OCI-M2 (cell line): ENCODE measurements at regions not wholly inside any gene's neighbourhood (a gene's known extent, or its start where the extent isn't known, plus 50 kb on each side); places are given as distances from the start of the nearest gene placed in this dataset.
A peak's percentile ranks its signal among the peaks of the same experiment; 100 is the strongest.

Source experiments
- DNase-seq: peaks from one replicate; lab custom pipeline; 2025; ENCODE audit not compliant: unreplicated experiment; lab: John Stamatoyannopoulos, UW

DNA sequence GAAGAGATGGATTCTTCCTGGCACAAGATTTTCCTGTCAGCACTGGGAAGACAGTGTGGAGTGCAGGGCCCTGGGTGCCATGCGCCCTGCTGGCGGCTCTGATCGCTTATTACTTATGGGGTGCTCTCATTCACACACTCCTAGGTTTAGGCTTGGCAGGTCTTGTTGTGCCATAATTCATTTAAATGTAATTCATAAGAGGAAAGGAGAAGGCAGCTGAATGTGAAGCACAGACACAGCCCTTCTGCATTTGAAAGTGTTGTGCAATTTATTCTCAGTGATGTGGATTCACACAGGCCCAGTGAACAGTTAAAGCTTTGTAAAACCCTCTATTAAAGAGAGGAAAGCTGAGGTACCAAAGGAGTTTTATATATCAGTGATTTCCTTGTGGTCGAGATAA lies 249.7 kb downstream of the C4orf33 start:
- DNase-seq: no peak

DNA sequence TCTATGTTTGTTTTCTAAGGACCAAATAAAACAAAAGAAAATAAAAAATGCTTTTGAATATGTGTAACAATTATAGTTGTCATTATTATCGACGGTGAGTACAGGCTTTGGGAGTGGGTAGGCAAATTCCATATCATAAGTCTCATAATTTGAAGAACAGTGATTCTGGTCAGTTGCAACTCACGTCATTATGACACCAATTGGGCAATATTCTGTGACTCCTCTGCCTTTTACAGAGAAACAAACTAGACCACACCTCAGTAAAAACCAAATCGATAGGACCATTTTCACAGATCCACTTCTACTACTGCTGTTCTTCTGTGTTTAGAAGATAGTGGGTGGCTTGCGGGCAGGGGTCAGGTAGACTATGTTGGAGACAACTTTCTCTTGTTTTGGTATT lies 250.1 kb downstream of the C4orf33 start:
- no peak for DNase-seq

DNA sequence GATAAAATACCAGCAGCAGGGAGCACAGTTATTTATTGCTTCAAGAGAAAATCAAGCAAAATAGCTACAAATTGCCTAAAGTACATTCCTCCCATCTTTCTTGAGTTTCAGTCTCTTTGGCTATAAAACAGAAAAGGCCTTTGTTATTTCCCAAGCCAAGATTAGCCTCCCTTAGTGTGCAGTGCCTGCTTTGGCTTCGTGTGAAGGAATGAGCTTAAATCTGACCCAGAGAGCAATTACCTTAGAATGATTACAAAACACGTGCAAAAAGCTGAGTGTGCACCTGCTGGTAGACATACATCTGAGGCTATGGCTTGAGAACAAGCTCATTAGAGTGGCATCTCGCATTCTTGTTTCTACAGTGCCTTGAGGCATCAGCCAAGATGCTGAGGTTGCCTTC lies 250.8 kb downstream of the C4orf33 start:
- no peak for DNase-seq

DNA sequence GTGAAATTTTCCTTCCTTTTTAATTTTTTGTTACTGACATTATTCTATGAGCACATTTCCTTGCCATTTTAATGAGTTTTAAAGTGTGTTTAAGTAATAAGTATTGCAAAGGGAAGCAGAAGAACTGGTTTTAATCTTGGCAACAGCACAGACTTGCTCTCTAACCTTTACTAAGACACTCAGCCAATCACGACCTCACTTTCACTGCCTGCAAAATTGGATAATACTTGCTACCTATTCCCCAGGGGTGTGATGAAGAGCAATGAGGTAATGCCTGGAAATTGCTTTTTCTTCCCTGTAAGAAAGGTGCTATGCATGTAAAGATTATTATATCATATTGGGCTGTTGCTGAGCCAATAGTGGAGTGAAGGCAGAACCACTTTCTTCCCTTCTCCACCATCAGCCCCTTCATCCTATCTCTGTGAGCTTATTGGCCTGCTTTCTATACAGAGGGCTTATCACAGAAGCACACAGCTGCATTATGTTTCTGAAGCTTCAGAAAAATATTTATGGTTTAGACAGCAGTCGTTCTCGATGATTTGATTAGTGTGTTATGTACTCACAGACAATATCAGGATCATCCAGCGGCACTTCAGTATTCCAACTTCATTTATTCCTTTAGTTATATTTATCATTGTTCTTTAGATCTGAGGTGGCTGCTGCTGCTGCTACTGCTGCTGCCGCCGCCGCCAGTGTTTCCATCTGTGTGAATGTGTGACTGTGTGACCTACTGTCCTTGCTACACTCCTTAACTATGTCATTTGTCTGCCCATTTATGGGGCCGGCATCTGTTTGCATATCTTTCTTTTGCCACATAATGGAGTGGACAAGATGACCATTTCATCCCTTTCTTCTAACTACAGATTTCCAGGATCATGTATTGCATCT lies 255.1 kb downstream of the C4orf33 start:
- DNase-seq: peak; percentile 61

DNA sequence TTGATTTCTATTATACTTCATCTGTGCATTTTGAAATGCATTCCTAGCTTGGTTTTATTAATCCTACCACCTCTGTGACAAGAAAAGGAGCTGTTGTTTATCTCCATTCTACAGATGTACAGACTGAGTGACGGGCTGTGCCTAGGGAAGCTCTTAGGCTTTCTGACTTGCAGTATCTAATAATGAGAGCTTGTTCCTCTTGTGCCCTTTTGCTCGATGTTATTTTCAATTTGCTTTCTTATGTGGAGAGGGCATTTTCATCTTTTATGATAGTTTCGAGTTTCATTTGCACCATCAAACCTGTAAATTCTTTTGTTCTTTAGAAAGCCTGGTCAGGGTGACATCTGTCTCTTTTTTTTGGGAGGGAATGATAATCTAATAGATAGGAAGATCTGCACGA lies 256.5 kb downstream of the C4orf33 start:
- no peak for DNase-seq

DNA sequence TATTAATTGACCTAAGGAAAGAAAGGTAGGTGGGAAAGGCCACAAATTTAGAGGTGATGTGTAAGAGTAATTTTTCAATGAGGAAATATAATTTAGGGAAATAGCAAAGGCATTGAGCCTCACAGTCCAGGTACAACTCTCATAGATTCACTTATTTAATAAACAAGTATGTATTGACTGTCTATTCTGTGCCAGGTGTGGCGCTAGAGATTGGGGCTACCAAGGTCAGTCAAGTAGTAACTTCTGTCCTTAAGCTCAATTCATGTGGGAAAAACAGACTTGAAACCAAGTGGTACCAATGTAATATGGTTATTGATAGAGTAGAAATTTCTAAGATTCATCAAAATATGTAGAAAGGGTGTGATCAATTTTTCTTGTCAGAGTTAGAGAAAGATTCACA lies 257.5 kb downstream of the C4orf33 start:
- DNase-seq: no peak

DNA sequence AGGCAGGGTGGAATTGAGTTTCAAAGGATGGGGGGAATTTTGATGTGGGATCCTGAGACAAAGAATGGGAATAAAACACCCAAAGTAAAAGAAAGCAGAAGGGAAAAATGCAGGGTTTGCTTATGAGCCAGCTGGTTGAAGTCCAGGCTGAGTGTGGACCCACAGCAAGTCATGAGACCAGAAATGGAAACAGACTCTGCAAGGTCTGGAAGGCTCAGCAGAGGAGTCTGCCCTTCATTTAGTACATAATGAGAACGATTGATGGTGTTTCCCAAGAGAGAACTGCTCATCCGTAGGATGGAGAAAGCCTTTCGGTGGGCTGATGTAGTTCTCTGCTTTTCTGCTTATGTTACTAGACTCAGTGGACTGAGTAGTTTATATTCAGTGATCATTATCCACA lies 259.1 kb downstream of the C4orf33 start:
- no peak for DNase-seq

DNA sequence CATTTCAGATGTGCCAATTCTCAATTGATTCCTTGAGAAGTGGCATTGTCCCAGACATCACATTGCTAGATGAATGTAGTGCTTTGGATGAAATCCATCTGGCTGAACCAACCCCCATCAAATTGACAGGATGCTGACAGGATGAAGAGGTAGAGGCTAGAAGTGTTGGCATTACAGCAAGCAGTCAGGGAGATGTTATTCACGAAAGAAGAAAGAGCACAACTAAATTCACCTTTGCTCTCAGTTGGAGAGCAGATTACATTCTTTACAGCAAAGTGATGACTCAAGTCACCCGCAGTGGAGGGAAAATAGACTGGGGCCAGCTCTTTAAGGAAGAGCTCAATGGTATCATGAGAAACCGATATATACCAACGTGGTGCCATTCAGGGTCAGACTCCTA lies 259.6 kb downstream of the C4orf33 start:
- DNase-seq: no peak

DNA sequence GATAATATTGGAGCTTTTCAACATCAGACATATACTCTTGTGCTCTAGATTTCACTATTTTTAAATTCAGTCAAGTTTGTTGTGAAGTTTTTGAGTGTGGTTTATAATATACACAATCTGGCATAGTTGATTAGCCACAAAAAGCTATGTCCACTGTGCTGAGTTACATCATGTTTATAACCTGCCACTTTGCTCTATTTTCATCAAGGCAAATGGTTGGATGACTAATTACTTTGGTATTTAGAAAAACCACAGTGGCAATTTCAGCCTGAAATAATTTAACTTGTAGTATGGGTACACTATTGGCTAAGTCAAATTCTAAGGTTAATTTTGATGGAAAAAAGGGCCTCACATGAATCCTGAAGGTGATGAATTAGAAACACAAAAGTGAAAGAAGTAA lies 262.6 kb downstream of the C4orf33 start:
- DNase-seq: no peak

DNA sequence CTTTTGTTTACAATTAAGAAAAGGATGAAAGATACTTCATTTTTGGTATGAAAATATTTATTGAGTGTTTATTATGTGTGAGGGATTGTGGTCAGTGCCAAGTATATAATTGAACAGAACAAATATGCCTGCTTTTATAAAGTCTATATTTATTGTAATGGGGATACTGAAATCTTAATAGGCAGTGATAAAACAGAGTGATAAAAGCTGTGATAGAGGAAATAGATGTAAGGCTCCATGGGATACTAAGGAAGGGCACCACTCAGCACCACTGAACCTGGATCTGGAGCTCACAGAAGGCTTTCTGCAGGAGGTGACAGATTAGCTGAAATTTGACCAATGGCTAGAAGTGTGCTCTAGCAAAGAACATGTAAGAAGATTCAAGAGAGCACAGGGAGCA lies 263.5 kb downstream of the C4orf33 start:
- DNase-seq: no peak

DNA sequence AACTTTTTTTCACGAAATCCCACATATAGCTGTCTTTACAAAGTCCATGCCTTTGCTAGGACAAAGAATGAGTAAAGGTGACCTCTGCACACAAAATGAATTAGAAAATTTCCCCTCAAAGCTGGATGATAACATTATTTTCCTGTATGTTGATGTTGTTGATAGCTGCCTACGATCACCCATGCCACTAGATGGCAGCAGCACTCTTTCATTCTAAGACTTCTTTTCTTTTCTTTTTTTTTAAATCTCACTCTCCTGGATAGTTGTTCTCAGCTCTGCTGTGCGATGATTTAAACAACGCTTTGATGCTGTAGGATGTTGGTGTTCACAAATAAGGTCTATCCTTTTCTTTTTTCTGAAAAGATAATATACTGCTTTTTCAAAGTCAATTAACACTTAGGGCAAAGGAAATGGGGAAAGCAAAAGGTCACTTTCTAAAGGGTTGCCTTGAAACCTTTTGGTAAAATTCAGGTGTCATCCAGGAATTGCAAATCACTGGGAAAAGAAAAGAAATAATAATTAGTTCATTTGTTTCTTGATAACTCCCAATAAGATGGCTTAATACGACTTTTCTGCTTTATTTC lies 266.8 kb downstream of the C4orf33 start:
- DNase-seq: peak; percentile 2

DNA sequence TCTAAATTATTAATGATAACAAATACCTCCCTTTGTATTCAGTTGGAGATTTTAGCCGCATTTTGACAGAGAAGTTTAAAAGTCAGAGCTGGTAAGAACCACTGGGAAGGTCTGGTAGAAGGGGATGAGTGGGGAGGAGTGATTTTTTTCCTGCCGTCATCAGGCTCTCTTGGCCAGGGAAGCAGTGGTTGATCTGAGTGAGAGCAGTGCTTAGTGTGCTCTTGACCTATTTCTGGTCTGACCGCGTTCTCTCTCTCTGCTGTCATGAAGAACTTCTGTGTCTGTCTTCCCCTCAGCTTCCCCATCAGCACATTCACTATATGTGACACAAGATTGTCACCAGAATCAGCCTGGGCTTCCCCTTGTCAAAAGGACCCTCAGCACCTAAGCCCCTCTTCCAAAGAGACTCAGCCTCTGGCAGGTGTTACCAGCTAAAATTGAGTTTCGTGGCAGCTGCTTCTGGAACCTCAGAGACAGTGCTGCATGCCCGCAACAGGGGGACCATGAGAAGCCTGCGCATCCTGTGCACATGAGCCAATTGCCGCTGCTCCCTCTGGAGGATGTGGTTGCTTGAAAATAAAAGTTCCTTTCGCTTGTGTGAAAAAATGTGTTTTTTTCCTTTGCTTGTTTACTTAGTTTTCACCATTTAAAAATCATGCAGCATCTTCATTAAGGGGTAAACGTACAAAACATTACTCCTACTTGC lies 268.9 kb downstream of the C4orf33 start:
- no peak for DNase-seq

DNA sequence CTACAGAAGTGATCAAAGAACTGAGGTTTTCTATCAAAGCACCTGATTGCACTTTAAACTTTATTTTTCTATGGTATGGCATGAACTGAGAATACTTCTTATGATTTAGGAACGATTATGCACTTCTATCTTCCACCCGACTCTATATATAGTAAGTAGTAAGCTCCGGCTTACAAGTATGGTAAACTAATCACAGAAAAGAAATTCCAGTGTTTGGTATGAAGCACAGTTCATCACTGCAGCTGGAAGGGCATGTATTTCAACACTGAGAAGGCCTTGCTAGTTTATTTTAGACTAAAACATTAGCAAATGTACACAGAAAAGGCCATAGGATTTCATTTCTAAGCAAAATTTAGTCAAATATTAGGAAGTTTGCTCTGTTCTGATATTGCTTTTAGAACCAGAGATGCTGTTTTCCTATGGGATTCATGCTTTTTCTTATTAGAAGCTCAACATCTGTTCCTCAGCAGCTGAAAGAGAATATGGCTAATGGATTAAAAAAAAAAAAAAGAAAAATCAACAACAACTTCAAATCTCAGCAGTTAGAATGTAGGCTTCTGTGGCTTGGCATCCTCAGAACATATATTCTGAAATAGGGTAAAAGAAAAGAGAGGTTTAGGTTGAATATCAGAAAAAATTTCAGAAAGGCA lies 273.5 kb downstream of the C4orf33 start:
- DNase-seq: no peak

DNA sequence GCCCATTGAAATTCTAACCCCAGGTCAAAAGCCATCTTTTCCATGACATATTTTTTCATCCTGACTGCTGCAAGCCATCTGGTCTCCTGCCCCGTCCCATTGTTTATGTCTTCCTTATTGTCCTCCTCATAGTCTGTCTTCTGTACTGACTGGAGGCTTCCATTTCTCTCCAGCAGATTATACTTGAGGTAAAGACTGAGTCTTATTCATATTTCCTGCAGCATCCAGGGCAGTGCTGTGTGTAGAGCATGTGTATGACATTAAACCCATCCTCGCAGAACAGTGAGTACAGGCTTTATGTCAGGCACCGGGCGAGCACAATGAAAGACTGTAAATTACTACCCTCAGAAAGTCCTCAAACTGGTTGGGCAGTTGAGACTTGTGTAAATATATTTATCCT lies 275.1 kb downstream of the C4orf33 start:
- DNase-seq: no peak

DNA sequence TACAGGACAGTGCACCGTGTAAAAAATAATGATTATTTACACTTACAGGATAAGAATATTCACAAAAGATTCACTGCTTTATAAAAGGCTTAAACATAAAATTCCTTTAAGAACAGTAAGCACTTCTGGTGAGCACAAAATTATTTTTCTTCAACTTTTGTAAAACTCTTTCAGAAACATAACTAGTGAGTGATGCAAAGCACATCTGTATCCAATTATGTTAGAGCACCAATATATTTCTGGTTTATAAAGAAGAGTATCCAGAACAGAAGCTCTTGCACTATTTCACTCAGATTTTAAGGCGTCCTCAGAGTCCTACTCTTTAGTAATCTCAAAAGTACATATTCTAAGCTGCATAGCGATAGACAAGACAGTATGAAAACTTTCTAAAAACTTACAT lies 276.0 kb downstream of the C4orf33 start:
- DNase-seq: no peak

DNA sequence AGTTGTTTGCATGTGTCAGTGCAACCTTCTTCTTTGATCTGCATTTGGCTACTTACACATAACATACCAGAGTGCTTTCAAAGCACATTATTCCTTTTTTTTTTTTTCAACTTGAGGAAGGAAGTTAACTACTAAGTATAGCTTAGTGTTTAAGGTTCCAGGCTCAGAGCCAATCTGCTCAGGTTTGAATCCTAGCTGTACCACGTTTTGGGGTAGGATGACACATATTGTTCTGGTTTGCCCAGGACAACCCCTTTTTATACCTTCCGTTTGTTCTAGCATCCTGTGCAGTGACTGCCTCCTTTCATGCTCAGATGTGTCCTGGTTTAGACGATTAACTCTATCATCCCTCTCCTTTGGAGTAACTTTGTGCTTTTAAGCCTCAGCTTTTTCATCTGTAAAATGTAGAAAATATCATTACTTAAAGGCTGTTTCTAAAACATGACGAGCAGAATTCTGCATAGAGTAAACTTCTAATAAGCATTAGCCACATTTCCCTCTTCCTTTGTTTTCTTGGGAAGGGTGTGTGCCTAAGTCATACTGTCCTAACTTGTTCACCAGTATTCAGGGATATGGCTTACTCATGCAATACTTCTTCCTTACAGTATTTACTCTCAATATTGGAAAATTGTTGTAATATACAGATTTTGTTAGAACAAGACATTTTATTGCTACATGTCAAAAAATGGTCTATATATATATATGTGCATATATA lies 281.3 kb downstream of the C4orf33 start:
- no peak for DNase-seq

DNA sequence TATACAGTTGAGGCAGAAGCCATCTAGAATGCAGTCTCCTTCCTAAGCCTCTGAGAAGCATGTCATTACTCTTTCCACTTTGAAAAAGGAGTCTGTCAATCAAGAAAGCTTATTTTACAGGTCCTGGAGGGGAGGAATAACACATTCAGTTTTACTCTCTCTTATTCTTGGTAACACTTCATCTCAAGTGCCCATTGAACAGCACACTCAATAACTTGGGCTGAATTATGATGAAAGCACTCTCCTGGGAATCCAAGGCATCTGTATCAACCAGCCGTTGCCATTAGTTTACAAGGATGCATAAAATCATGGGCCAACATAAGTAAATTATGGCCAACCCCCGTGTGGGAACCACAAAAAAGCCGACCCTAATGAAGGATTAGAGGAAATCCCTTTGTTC lies 282.4 kb downstream of the C4orf33 start:
- DNase-seq: no peak

DNA sequence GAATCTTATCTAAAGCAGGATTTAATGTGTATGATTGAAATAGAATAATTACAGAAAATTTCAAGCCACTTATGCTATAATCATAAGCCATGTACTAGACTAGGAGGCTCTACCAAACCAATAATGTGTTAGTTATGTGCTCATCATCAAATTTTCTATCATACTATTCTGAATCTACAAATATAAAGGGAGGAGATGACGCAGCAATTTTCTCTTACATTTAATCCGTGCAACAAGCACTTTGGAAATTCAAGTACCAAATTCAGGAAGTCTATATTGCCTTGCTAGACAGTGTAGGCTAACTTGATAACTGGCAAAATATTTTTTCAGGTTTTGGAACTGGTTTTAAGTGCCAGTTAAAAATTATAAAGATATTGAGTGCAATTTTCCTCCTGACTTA lies 283.5 kb downstream of the C4orf33 start:
- DNase-seq: no peak

DNA sequence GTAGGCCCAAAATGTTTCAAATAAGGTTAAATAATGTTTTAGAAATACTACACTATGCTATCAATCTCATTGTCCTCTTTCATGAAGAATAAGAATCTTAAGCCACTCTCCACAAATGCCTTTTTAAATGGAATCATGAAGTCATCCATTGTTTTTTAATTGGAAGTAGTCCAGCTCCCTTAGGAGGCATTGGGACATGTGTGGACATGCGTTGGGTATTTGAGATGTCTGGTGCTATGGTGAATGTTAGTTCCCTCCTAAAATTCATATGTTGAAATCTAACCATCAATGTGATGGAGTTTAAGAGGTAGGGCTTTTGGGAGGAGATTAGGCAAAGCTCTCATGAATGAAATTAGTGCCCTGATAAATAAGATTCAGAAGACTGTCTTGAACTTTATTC lies 289.0 kb downstream of the C4orf33 start:
- DNase-seq: no peak

DNA sequence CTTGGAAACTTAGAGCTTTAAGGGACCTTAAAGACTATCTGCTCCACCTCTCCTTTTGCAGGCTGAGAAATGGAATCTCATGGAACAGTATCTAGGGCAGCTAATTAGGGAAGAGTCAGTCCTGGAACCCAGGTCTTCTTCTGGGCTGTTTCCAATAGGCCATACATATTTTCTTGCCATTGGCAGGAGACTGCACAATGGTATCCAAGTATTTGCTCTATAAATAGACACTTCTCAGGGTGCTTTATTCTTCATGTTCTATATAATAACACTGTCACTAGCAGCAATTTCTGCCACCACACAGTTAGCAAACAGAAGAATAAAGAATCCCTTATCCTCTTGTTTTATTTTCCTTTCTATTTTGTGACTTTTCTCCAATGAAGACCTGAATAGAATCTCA lies 291.7 kb downstream of the C4orf33 start:
- DNase-seq: no peak

DNA sequence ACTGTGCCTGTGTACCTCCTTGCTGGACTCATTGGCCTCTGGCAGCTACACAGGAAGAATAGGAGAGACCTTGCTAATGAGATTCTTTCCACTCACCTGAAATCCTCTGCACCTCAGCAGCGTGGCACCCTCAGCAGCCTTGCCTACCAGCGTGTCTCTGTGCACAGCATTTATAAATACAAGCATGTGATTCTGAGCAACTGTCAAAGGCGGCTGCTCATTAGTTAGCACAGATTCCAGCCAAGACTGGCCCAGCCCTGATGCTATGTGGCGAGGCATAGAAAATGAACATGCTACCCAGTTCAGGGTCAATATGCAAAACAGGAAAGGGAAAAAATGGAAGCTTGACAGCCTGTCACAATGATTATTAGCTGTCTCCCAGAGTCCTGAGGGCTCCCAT lies 298.0 kb downstream of the C4orf33 start:
- no peak for DNase-seq
